ENCODE measurements at regions not wholly inside any gene's neighbourhood (a gene's known extent, or its start where the extent isn't known, plus 50 kb on each side); places are given as distances from the start of the nearest gene placed in this dataset.

GRCh38 chr14:86935241-86935885 is 1057.6 kb downstream of the GALC start:
- H3K4me2 ChIP-seq (ENCODE audit: low read length) = peak overlapping the region; percentile 74
- H3K36me3 Mint-ChIP-seq (ENCODE audit: low read depth, unreplicated experiment) = no peaks in the 10 kb centered on the region

GRCh38 chr14:86933958-86934595 is 1058.9 kb downstream of the GALC start:
- H3K27ac Mint-ChIP-seq (ENCODE audit: unreplicated experiment) = no peak overlapping the region
- H3K4me1 Mint-ChIP-seq (ENCODE audit: low read depth, unreplicated experiment) = peaks cover 9% of the 10 kb centered on the region
- DNase-seq (ENCODE audit: low read depth) (no peak), FAIRE-seq (no peak)
- H3K27me3 Mint-ChIP-seq (ENCODE audit: low read depth, unreplicated experiment) = no peaks in the 10 kb centered on the region
- no peak for TF ChIP-seq EZH2 (IDR thresholded peaks at IDR 0.05; ENCODE audit: insufficient read depth, low read length)
- TF ChIP-seq CTCF (IDR thresholded peaks at IDR 0.05; ENCODE audit: insufficient read depth, low read depth, low read length) = no peak
- no peak overlapping the region for H2AFZ ChIP-seq (ENCODE audit: low read depth, low read length)
- no peaks in the 10 kb centered on the region for H3K79me2 ChIP-seq (ENCODE audit: insufficient read depth, low read length)
- H3K9me3 ChIP-seq (ENCODE audit: insufficient read depth, low read depth, low read length) = no peaks in the 10 kb centered on the region
- H3K36me3 ChIP-seq (ENCODE audit: insufficient read depth, low read length) = no peaks in the 10 kb centered on the region
- H4K20me1 ChIP-seq (ENCODE audit: insufficient read depth, low read length) = no peaks in the 10 kb centered on the region
- no peak overlapping the region for H3K9ac ChIP-seq (ENCODE audit: low read length)
- H3K9me3 Mint-ChIP-seq (ENCODE audit: unreplicated experiment) = peaks cover 3% of the 10 kb centered on the region
- no peak overlapping the region for H3K27ac ChIP-seq (ENCODE audit: low read depth, low read length)
- H3K36me3 Mint-ChIP-seq (ENCODE audit: low read depth, unreplicated experiment) = no peaks in the 10 kb centered on the region
- H3K4me2 ChIP-seq (ENCODE audit: low read length) = no peak overlapping the region
- H3K4me3 Mint-ChIP-seq (ENCODE audit: unreplicated experiment) = no peak overlapping the region
- H3K4me3 ChIP-seq (ENCODE audit: insufficient read depth, low read depth, low read length) = no peak overlapping the region
- H3K4me1 ChIP-seq (ENCODE audit: insufficient read depth, low read length) = no peaks in the 10 kb centered on the region
- no peaks in the 10 kb centered on the region for H3K27me3 ChIP-seq (ENCODE audit: insufficient read depth, low read length)

More at GRCh38 chr14:86935241-86935885, 1057.6 kb downstream of the GALC start:
- FAIRE-seq (peak; percentile 9), DNase-seq (ENCODE audit: low read depth) (peak; percentile 91)
- no peak overlapping the region for H3K9ac ChIP-seq (ENCODE audit: low read length)
- Mint-ChIP-seq H3K9me3 (ENCODE audit: unreplicated experiment) (peaks cover 3% of the 10 kb centered on the region), H3K27me3 (ENCODE audit: low read depth, unreplicated experiment) (no peaks in the 10 kb centered on the region), H3K4me1 (ENCODE audit: low read depth, unreplicated experiment) (peaks cover 9% of the 10 kb centered on the region), H3K4me3 (ENCODE audit: unreplicated experiment) (no peak overlapping the region), H3K27ac (ENCODE audit: unreplicated experiment) (peak overlapping the region; percentile 42)
- no peaks in the 10 kb centered on the region for H3K9me3 ChIP-seq (ENCODE audit: insufficient read depth, low read depth, low read length)
- peak overlapping the region; percentile 6 for H3K4me3 ChIP-seq (ENCODE audit: insufficient read depth, low read depth, low read length)
- H2AFZ ChIP-seq (ENCODE audit: low read depth, low read length) = no peak overlapping the region
- no peaks in the 10 kb centered on the region for H3K36me3 ChIP-seq (ENCODE audit: insufficient read depth, low read length)
- H4K20me1 ChIP-seq (ENCODE audit: insufficient read depth, low read length) = no peaks in the 10 kb centered on the region
- no peaks in the 10 kb centered on the region for H3K79me2 ChIP-seq (ENCODE audit: insufficient read depth, low read length)
- H3K27me3 ChIP-seq (ENCODE audit: insufficient read depth, low read length) = no peaks in the 10 kb centered on the region
- no peaks in the 10 kb centered on the region for H3K4me1 ChIP-seq (ENCODE audit: insufficient read depth, low read length)
- no peak overlapping the region for H3K27ac ChIP-seq (ENCODE audit: low read depth, low read length)
- TF ChIP-seq CTCF (IDR thresholded peaks at IDR 0.05; ENCODE audit: insufficient read depth, low read depth, low read length) = no peak
- TF ChIP-seq EZH2 (IDR thresholded peaks at IDR 0.05; ENCODE audit: insufficient read depth, low read length) = no peak

GRCh38 chr14:86933460-86933859 is 1059.5 kb downstream of the GALC start:
- FAIRE-seq = no peak
- Histone ChIP-seq H3K9me3 (ENCODE audit: insufficient read depth, low read depth, low read length) (no peaks in the 10 kb centered on the region), H3K4me2 (ENCODE audit: low read length) (no peak overlapping the region), H2AFZ (ENCODE audit: low read depth, low read length) (no peak overlapping the region), H3K9ac (ENCODE audit: low read length) (no peak overlapping the region), H3K27ac (ENCODE audit: low read depth, low read length) (no peak overlapping the region), H3K4me3 (ENCODE audit: insufficient read depth, low read depth, low read length) (no peak overlapping the region), H3K4me1 (ENCODE audit: insufficient read depth, low read length) (no peaks in the 10 kb centered on the region), H3K79me2 (ENCODE audit: insufficient read depth, low read length) (no peaks in the 10 kb centered on the region), H3K36me3 (ENCODE audit: insufficient read depth, low read length) (no peaks in the 10 kb centered on the region), H4K20me1 (ENCODE audit: insufficient read depth, low read length) (no peaks in the 10 kb centered on the region), H3K27me3 (ENCODE audit: insufficient read depth, low read length) (no peaks in the 10 kb centered on the region)
- Mint-ChIP-seq H3K9me3 (ENCODE audit: unreplicated experiment) (no peaks in the 10 kb centered on the region), H3K4me1 (ENCODE audit: low read depth, unreplicated experiment) (peaks cover 9% of the 10 kb centered on the region), H3K4me3 (ENCODE audit: unreplicated experiment) (no peak overlapping the region), H3K27me3 (ENCODE audit: low read depth, unreplicated experiment) (no peaks in the 10 kb centered on the region), H3K36me3 (ENCODE audit: low read depth, unreplicated experiment) (no peaks in the 10 kb centered on the region), H3K27ac (ENCODE audit: unreplicated experiment) (no peak overlapping the region)
- DNase-seq (ENCODE audit: low read depth) = no peak
- TF ChIP-seq EZH2 (IDR thresholded peaks at IDR 0.05; ENCODE audit: insufficient read depth, low read length) (no peak), CTCF (IDR thresholded peaks at IDR 0.05; ENCODE audit: insufficient read depth, low read depth, low read length) (no peak)
